PC-3 (cell line): ENCODE measurements at regions not wholly inside any gene's neighbourhood (a gene's known extent, or its start where the extent isn't known, plus 50 kb on each side); places are given as distances from the start of the nearest gene placed in this dataset.

Source experiments
- CTCF ChIP-seq: fragments of 300-600 bp; sonication (generic); conservative IDR thresholded peaks from 2 replicates; pipeline ENCODE4 v1.5.1; 2017; ENCODE audit warnings: antibody characterized with exemption, low read depth, mild to moderate bottlenecking, low read length
- EZH2 ChIP-seq: fragments of 300-600 bp; sonication (generic); IDR thresholded peaks from one replicate; pipeline ENCODE4 v1.6.1; 2017; ENCODE audit warnings: antibody characterized with exemption, mild to moderate bottlenecking, low read length; ENCODE audit not compliant: unreplicated experiment

DNA sequence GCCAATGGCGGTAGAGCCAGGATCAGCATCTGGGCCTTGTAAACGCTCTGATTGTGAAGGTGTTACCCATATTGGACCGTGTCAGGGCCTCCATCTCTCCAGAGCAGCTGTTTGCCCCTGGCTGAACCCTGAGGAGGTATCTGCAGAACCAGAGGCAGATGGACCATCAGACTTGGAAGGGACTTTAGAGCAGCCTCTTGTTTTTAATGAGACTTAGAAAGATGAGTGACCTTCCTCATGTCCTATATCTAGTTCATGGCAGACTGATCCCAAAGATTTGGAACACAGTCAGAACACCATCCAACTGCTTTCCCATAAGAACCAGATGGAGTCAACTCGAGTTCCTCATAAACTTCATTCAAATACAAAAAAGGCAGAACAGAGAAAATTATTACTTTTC lies 135.1 kb upstream of the MSX1 start:
- TF ChIP-seq CTCF = no peak
- TF ChIP-seq EZH2 = no peak
